HG03457 (cell line): ENCODE measurements at regions not wholly inside any gene's neighbourhood (a gene's known extent, or its start where the extent isn't known, plus 50 kb on each side); places are given as distances from the start of the nearest gene placed in this dataset.
"Not testable (repeated sequence)": the region's sequence is repeated elsewhere in the genome, so short reads cannot be mapped to it uniquely, and the experiment has no call there.

ENCODE experiments used
- ATAC-seq: cut with Tn5 transposase; IDR thresholded peaks from one replicate; pipeline ENCODE4 v1.9.1; 2021; ENCODE audit warnings: moderate number of reproducible peaks; ENCODE audit not compliant: unreplicated experiment

- no peak for ATAC-seq
Measured at GRCh38 chr4:106530024-106530361, 161.4 kb upstream of the GIMD1 start.

GRCh38 chr4:106529348-106530023, 160.9 kb upstream of the GIMD1 start:
- no peak for ATAC-seq

GRCh38 chr4:106527316-106527715, 158.7 kb upstream of the GIMD1 start:
- ATAC-seq, result no peak

DNA sequence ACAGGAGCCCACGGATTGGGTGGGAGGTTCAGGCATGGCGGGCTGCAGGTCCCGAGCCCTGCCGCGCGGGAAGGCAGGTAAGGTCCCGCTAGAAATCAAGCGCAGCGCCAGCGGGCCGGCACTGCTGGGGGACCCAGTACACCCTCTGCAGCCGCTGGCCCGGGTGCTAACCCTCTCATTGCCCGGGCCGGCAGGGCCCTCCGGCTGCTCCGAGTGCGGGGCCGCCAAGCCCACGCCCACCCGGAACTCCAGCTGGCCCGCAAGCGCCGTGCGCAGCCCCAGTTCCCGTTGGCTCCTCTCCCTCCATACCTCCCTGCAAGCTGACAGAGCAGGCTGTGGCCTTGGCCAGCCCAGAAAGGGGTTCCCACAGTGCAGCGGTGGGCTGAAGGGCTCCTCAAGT, 156.8 kb upstream of the GIMD1 start:
- ATAC-seq, result not testable (repeated sequence)

DNA sequence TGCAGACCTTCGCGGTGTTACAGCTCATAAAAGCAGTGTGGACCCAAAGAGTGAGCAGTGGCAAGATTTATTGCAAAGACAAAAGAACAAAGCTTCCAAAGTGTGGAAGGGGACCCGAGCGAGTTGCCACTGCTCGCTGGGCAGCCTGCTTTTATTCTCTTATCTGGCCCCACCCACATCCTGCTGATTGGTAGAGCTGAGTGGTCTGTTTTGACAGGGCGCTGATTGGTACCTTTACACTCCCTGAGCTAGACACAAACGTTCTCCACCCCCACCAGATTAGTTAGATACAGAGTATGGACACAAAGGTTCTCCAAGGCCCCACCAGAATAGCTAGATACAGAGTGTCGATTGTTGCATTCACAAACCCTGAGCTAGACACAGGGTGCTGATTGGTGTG, 156.2 kb upstream of the GIMD1 start:
- not testable (repeated sequence) for ATAC-seq

DNA sequence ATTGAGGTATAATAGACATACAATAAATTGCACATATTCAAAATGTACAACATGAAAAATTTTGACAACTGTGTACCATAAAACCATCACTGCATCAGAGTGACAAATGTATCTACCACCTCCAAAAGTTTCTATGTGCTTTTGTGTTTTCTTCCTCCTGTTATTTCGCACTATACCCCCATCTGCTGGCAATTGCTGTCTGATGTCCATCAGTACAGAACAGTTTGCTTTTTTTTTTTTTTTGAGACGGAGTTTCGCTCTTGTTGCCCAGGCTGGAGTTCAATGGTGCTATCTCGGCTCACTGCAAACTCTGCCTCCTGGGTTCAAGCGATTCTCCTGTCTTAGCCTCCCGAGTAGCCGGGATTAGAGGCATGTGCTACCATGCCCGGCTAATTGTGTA, 154.3 kb upstream of the GIMD1 start:
- no peak for ATAC-seq

- no peak for ATAC-seq
Measured at GRCh38 chr4:106512706-106513105, 144.1 kb upstream of the GIMD1 start.

GRCh38 chr4:106507440-106507839, 138.9 kb upstream of the GIMD1 start:
- ATAC-seq, result no peak

- no peak for ATAC-seq
Measured at GRCh38 chr4:106503116-106504050, 134.8 kb upstream of the GIMD1 start.

DNA sequence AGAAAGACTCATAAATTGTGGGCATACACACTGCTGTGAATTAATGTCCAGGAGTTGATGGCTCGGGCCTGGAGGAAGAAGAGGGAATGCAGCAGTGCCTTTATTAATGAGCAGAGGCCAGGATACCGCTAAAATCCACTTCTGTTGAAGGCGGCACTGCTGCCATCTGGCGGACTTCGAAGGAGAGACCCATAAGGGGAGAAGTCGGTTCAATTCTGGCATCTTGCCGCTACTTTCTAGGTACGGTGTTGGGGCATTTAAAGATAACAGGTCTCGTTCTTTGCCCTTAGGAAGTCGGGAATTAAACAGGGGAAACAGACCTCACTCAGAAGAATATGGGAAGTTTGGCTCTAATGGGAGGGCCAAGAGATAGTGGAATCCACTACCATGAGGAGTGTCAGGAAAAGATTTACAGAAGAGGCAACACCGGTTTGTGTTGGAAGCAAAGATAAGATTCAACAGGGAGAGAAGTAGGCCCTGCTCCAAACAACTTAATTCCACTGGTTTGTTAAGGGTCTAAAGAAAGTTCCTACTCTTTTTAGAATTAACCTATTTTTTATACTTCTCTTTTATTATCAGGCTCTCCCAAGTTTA, 133.6 kb upstream of the GIMD1 start:
- peak; percentile 77 for ATAC-seq

- no peak for ATAC-seq
Measured at GRCh38 chr4:106497271-106497670, 128.7 kb upstream of the GIMD1 start.

DNA sequence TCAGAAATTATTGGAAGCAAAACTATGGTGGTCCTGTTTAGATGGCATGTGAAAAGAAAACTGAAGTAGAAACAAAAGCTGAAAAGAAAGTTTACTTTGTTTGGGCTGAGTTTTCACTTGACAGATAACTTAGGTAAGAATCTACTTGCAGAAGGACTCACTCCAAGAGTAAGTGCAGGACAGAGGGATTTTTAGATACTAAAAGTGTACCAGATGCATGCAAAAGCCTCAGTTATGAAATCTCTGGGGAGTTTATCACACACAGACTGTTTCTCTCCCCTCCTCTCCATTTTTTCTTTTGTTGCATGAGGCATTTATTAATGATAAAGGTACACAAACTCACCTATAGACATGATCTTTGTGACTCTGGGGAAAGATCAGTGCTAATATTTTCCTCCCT, 127.5 kb upstream of the GIMD1 start:
- ATAC-seq, result no peak

GRCh38 chr4:106495476-106495875, 126.9 kb upstream of the GIMD1 start:
- ATAC-seq, result no peak

DNA sequence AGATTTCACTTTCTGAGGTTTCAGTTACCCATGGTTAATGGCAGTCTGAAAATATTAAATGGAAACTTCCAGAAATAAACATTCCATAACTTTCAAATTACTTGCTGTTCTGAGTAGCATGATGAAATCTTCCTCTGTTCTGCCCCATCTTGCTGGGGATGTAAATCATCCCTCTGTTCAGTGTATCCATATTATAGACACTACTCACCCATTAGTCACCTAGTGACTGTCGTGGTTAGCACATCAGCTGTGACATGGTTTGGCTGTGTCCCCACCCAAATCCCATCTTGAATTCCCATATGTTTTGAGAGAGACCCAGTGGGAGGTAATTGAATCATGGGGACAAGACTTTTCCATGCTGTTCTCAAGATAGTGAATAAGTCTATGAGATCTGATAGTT, 125.5 kb upstream of the GIMD1 start:
- no peak for ATAC-seq

- ATAC-seq, result no peak
Measured at GRCh38 chr4:106493086-106493485, 124.5 kb upstream of the GIMD1 start.

GRCh38 chr4:106486533-106486932, 118.0 kb upstream of the GIMD1 start:
- no peak for ATAC-seq

DNA sequence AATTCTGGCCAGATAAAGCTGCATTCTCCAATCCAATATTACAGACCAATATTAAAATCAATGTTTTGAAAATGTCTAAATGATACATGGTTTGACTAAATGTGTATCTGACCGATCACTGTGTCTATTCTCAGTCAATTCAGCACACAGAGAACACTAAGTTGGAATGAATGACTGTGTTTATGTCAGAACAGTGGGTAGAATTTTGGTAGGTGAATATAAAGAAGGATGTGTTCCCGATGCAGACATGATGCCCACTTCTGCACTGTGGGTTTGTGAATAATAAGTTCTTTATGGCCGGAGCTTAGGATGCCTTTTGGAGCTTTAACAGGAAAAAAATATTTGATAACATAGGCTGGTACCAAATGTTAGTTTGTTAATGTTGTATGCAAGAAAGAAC, 113.2 kb upstream of the GIMD1 start:
- no peak for ATAC-seq

GRCh38 chr4:106478152-106478551, 109.6 kb upstream of the GIMD1 start:
- ATAC-seq, result no peak

GRCh38 chr4:106476741-106477140, 108.2 kb upstream of the GIMD1 start:
- ATAC-seq, result no peak

DNA sequence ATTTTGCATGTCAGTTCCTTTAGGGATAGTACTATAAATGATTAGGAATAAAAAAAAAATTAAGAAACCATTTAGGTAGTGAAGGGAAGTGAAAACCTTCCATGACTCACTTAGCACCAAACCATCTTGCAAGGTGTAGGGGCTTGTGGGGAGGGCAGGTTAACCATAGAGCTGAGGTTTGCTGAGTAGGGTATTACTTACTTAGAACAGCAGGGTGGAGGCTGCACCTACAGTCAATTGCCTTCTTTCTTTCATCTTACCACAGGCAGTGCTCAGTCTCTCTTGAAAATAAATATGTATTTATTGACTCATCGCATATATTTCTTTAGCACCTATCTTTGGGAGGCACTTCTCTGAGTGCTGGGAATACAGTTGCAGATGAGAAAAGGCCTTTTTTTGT, 104.9 kb upstream of the GIMD1 start:
- ATAC-seq, result no peak

DNA sequence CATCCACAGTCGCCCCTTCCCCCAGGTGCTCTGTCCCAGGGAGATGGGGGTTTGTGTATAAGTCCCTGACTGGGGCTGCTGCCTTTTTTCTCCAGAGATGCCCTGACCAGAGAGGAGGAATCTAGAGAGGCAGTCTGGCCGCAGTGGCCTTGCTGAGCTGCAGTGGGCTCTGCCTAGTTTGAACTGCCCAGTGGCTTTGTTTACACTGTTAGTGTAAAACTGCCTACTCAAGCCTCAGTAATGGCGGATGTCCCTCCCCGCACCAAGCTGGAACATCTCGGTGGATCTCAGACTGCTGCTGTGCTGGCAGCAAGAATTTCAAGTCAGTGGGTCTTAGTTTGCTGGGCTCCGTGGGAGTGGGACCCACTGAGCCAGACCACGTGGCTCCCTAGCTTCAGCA, 102.6 kb upstream of the GIMD1 start:
- no peak for ATAC-seq

- no peak for ATAC-seq
Measured at GRCh38 chr4:106463622-106464021, 95.0 kb upstream of the GIMD1 start.
